IMR-90 (cell line): ENCODE measurements at regions not wholly inside any gene's neighbourhood (a gene's known extent, or its start where the extent isn't known, plus 50 kb on each side); places are given as distances from the start of the nearest gene placed in this dataset.

ENCODE experiments used
- ATAC-seq: fragments of 200-7000 bp; cut with Tn5 transposase; 2 replicates; pipeline ENCODE4 v1.9.1; 2020; ENCODE audit warnings: low read depth, mild to moderate bottlenecking, moderate library complexity
- BruUV-seq: library from RNA; stranded (reverse); fragments of 400-500 nt; replicated peaks from 2 replicates; lab custom pipeline; 2021; lab: Mats Ljungman, UMichigan
- CTCF ChIA-PET: fragments of 300-600 bp; formaldehyde crosslinking; extraction: SDS; loops from one replicate; lab custom pipeline; 2021; ENCODE audit warnings: antibody characterized with exemption; lab: Yijun Ruan, JAX
- POLR2A ChIA-PET: fragments of 300-600 bp; sonication (Branson Sonifier 250); formaldehyde crosslinking; loops from one replicate; lab custom pipeline; 2022; ENCODE audit warnings: antibody characterized with exemption; ENCODE audit not compliant: unreplicated experiment; lab: Charles Lee
- DNase-seq: peaks from one replicate; pipeline ENCODE4 v3.0.0; 2013
- H2AFZ ChIP-seq: replicated peaks from 2 replicates; pipeline ENCODE3; 2013; ENCODE audit warnings: low read length, mild to moderate bottlenecking; ENCODE audit not compliant: poor library complexity
- H2AK5ac ChIP-seq: 2 replicates; pipeline ENCODE4 v1.6.1; 2013; ENCODE audit warnings: low read depth, low read length, inconsistent platforms
- H2AK9ac ChIP-seq: replicated peaks from 2 replicates; pipeline ENCODE3; 2013; ENCODE audit warnings: mild to moderate bottlenecking, low read depth, low read length, moderate library complexity; ENCODE audit not compliant: poor library complexity
- H2BK120ac ChIP-seq: 2 replicates; pipeline ENCODE4 v1.6.1; 2013; ENCODE audit warnings: low read depth, low read length, inconsistent platforms
- H2BK15ac ChIP-seq: 3 replicates; pipeline ENCODE4 v1.6.1; 2013; ENCODE audit warnings: low read depth, low read length, inconsistent platforms
- H2BK20ac ChIP-seq: 2 replicates; pipeline ENCODE4 v1.6.1; 2013; ENCODE audit warnings: low read depth, mild to moderate bottlenecking, inconsistent platforms, low read length, moderate library complexity
- H2BK5ac ChIP-seq: 2 replicates; pipeline ENCODE4 v1.6.1; 2013; ENCODE audit warnings: mild to moderate bottlenecking, low read depth, low read length, inconsistent platforms; ENCODE audit not compliant: poor library complexity, severe bottlenecking
- H3K14ac ChIP-seq: replicated peaks from 2 replicates; pipeline ENCODE4 v1.6.1; 2013; ENCODE audit warnings: low read depth, low read length, inconsistent platforms
- H3K18ac ChIP-seq: 2 replicates; pipeline ENCODE4 v1.6.1; 2013; ENCODE audit warnings: low read depth, low read length, control low read depth
- H3K23ac ChIP-seq: 2 replicates; pipeline ENCODE4 v1.6.1; 2013; ENCODE audit warnings: low read depth, low read length, inconsistent platforms
- H3K27ac ChIP-seq: 2 replicates; pipeline ENCODE4 v1.5.1; 2013; ENCODE audit warnings: mild to moderate bottlenecking, control low read depth, low read length; ENCODE audit not compliant: insufficient read depth
- H3K27me3 ChIP-seq: 2 replicates; pipeline ENCODE4 v1.6.1; 2013; ENCODE audit warnings: low read length; ENCODE audit not compliant: control insufficient read depth, insufficient read depth
- H3K36me3 ChIP-seq: 2 replicates; pipeline ENCODE4 v1.6.1; 2013; ENCODE audit warnings: low read length, mixed read lengths; ENCODE audit not compliant: control insufficient read depth, insufficient read depth
- H3K4ac ChIP-seq: 2 replicates; pipeline ENCODE4 v1.6.1; 2013; ENCODE audit warnings: low read depth, low read length, inconsistent platforms
- H3K4me1 ChIP-seq: 2 replicates; pipeline ENCODE4 v1.6.1; 2013; ENCODE audit warnings: low read length, mixed read lengths; ENCODE audit not compliant: control insufficient read depth, insufficient read depth
- H3K4me2 ChIP-seq: 2 replicates; pipeline ENCODE4 v1.6.1; 2013; ENCODE audit warnings: low read depth, mild to moderate bottlenecking, control low read depth, low read length, moderate library complexity
- H3K4me3 ChIP-seq: 2 replicates; pipeline ENCODE4 v1.5.1; 2013; ENCODE audit warnings: low read depth, mild to moderate bottlenecking, control low read depth, low read length, moderate library complexity; ENCODE audit not compliant: insufficient read depth
- H3K56ac ChIP-seq: 2 replicates; pipeline ENCODE4 v1.6.1; 2013; ENCODE audit warnings: low read length, inconsistent platforms; ENCODE audit not compliant: insufficient read depth; ENCODE audit errors: extremely low read depth
- H3K79me1 ChIP-seq, 2 experiments: 2 replicates each; pipeline ENCODE4 v1.6.1; 2013; ENCODE audit warnings: low read length in 2 of 2, inconsistent platforms in 1 of 2, low read depth in 1 of 2
- H3K9ac ChIP-seq: 2 replicates; pipeline ENCODE4 v1.6.1; 2013; ENCODE audit warnings: low read depth, low read length, control low read depth
- H3K9me1 ChIP-seq: 2 replicates; pipeline ENCODE4 v1.6.1; 2013; ENCODE audit warnings: low read length, inconsistent platforms; ENCODE audit not compliant: insufficient read depth
- H3K9me3 ChIP-seq: 2 replicates; pipeline ENCODE4 v1.6.1; 2013; ENCODE audit warnings: low read length; ENCODE audit not compliant: control insufficient read depth, insufficient read depth
- H4K20me1 ChIP-seq: 2 replicates; pipeline ENCODE4 v1.6.1; 2013; ENCODE audit warnings: low read length, inconsistent platforms; ENCODE audit not compliant: insufficient read depth
- H4K5ac ChIP-seq: 2 replicates; pipeline ENCODE4 v1.6.1; 2013; ENCODE audit warnings: mild to moderate bottlenecking, low read depth, low read length, control low read depth
- H4K8ac ChIP-seq, 2 experiments: 2 replicates each; pipeline ENCODE4 v1.6.1; 2013; ENCODE audit warnings: low read depth in 2 of 2, low read length in 2 of 2, control low read depth in 1 of 2, inconsistent platforms in 1 of 2
- H4K91ac ChIP-seq: 2 replicates; pipeline ENCODE4 v1.6.1; 2013; ENCODE audit warnings: low read depth, low read length, inconsistent platforms; ENCODE audit not compliant: insufficient read depth
- CHD1 ChIP-seq: IDR thresholded peaks from 2 replicates; pipeline ENCODE4 v1.6.1; 2012; ENCODE audit warnings: low read depth, low read length, improper control_type of control experiment
- ELK1 ChIP-seq: fragments of 150-350 bp; IDR thresholded peaks from 2 replicates; pipeline ENCODE4 v1.6.1; 2016; ENCODE audit warnings: low read depth, mild to moderate bottlenecking, low read length, moderate library complexity, borderline replicate concordance
- MAZ ChIP-seq: IDR thresholded peaks from 2 replicates; pipeline ENCODE4 v1.6.1; 2012; ENCODE audit warnings: low read depth, mild to moderate bottlenecking, low read length, improper control_type of control experiment, moderate library complexity, borderline replicate concordance
- POLR2A ChIP-seq: IDR thresholded peaks from 2 replicates; pipeline ENCODE4 v1.6.1; 2012; ENCODE audit warnings: mild to moderate bottlenecking, low read depth, low read length
- RCOR1 ChIP-seq: IDR thresholded peaks from 2 replicates; pipeline ENCODE4 v1.6.1; 2012; ENCODE audit warnings: mild to moderate bottlenecking, low read length, improper control_type of control experiment; ENCODE audit not compliant: insufficient replicate concordance
- SMC3 ChIP-seq: fragments of 150-350 bp; IDR thresholded peaks from 2 replicates; pipeline ENCODE4 v1.6.1; 2016; ENCODE audit warnings: low read depth, mild to moderate bottlenecking, antibody characterized with exemption, low read length, moderate library complexity
- USF2 ChIP-seq: fragments of 150-350 bp; IDR thresholded peaks from 2 replicates; pipeline ENCODE4 v1.6.1; 2017; ENCODE audit warnings: mild to moderate bottlenecking, antibody characterized with exemption, low read length, low read depth
- WGBS, 2 experiments: methylation state at CpG; one replicate each; pipeline versions ENCODE4 v1.1.5 to v1.1.7; 2013; ENCODE audit warnings: missing lambda C conversion rate in 2 of 2; ENCODE audit not compliant: insufficient read length in 1 of 2; ENCODE audit errors: extremely low coverage in 2 of 2; 5-methylcytosine and 5-hydroxymethylcytosine counted together
- dilution Hi-C: fragments of 300-500 bp; cut with HindIII; formaldehyde crosslinking; loops from one replicate; pipeline ENCODE4 v1.14.3; 2018; ENCODE audit warnings: low sequenced_read_pairs; ENCODE audit not compliant: unreplicated experiment
- in situ Hi-C: fragments of 300-500 bp; cut with MboI; formaldehyde crosslinking; loops from 3 replicates; pipeline ENCODE4 v1.14.3; 2019; ENCODE audit warnings: low sequenced_read_pairs, inconsistent platforms, mixed read lengths
- intact Hi-C: fragments of 100-400 bp; cut with micrococcal nuclease; formaldehyde crosslinking; loops from 2 replicates; pipeline ENCODE4 v1.10.0; 2022
- TF ChIP-seq, protein P1 (sequence below): conservative IDR thresholded peaks from 2 replicates; pipeline ENCODE4 v1.5.1; 2012; ENCODE audit warnings: mild to moderate bottlenecking, low read depth, low read length, improper control_type of control experiment

GRCh38 chr4:31126881-31127398 is 406.8 kb downstream of the PCDH7 start:
- H3K56ac ChIP-seq = no peak overlapping the region
- no peak overlapping the region for H4K5ac ChIP-seq
- no peaks in the 10 kb centered on the region; the same call in 1 of the 2 replicates for H3K9me1 ChIP-seq
- intact Hi-C loops (no loop called here), dilution Hi-C loops (no loop called here), in situ Hi-C loops (no loop called here)
- H2BK20ac ChIP-seq = no peak overlapping the region
- no peak overlapping the region for H2AFZ ChIP-seq
- H3K79me1 ChIP-seq = no peaks in the 10 kb centered on the region
- no peak overlapping the region for H4K8ac ChIP-seq
- H3K4me1 ChIP-seq = no peaks in the 10 kb centered on the region
- H3K14ac ChIP-seq = no peak overlapping the region
- H3K27ac ChIP-seq = no peak overlapping the region
- no peak overlapping the region for H3K18ac ChIP-seq
- ChIA-PET CTCF (no interaction called here), POLR2A (no interaction called here)
- H3K9ac ChIP-seq = no peak overlapping the region
- no peak overlapping the region for H3K23ac ChIP-seq
- H3K27me3 ChIP-seq = no peaks in the 10 kb centered on the region
- DNase-seq = no peak
- H4K20me1 ChIP-seq = no peaks in the 10 kb centered on the region
- H2BK15ac ChIP-seq = no peak overlapping the region
- no peaks in the 10 kb centered on the region for H3K9me3 ChIP-seq
- no CpG with 5 or more reads among the region's 5 CpGs for WGBS, 2 experiments
- no peak overlapping the region for H2AK5ac ChIP-seq
- BruUV-seq = no TSS peak
- TF ChIP-seq USF2 (no peak), RCOR1 (no peak), SMC3 (no peak), POLR2A (no peak), ELK1 (no peak), MAZ (no peak), CHD1 (no peak)
- TF ChIP-seq, protein P1, sequence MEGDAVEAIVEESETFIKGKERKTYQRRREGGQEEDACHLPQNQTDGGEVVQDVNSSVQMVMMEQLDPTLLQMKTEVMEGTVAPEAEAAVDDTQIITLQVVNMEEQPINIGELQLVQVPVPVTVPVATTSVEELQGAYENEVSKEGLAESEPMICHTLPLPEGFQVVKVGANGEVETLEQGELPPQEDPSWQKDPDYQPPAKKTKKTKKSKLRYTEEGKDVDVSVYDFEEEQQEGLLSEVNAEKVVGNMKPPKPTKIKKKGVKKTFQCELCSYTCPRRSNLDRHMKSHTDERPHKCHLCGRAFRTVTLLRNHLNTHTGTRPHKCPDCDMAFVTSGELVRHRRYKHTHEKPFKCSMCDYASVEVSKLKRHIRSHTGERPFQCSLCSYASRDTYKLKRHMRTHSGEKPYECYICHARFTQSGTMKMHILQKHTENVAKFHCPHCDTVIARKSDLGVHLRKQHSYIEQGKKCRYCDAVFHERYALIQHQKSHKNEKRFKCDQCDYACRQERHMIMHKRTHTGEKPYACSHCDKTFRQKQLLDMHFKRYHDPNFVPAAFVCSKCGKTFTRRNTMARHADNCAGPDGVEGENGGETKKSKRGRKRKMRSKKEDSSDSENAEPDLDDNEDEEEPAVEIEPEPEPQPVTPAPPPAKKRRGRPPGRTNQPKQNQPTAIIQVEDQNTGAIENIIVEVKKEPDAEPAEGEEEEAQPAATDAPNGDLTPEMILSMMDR = no peak
- no peak overlapping the region for H3K4me2 ChIP-seq
- H2AK9ac ChIP-seq = no peak overlapping the region
- no peak overlapping the region for H3K4ac ChIP-seq
- no peak overlapping the region for H2BK5ac ChIP-seq
- no peak overlapping the region for H4K91ac ChIP-seq
- H3K36me3 ChIP-seq = no peaks in the 10 kb centered on the region
- no peak for ATAC-seq
- H2BK120ac ChIP-seq = no peak overlapping the region
- H3K4me3 ChIP-seq = no peak overlapping the region
